GM12875 (cell line): ENCODE measurements at regions not wholly inside any gene's neighbourhood (a gene's known extent, or its start where the extent isn't known, plus 50 kb on each side); places are given as distances from the start of the nearest gene placed in this dataset.

ENCODE experiments used
- H3K4me3 ChIP-seq: one replicate; pipeline ENCODE4 v1.5.1; 2011; ENCODE audit warnings: low read depth, low read length, control low read depth
- CTCF ChIP-seq: IDR thresholded peaks from 2 replicates; pipeline ENCODE4 v1.5.1; 2011; ENCODE audit warnings: low read depth, mild to moderate bottlenecking, control low read depth, inconsistent platforms, low read length, moderate library complexity, borderline replicate concordance; ENCODE audit not compliant: insufficient read depth

- no peak overlapping the region for H3K4me3 ChIP-seq
- no peak for TF ChIP-seq CTCF
Measured at GRCh38 chr3:117809186-117810081, 1099.9 kb downstream of the TUSC7 start.

- no peak for TF ChIP-seq CTCF
- no peak overlapping the region for H3K4me3 ChIP-seq
Measured at GRCh38 chr3:117811786-117812185, 1102.2 kb downstream of the TUSC7 start.

- TF ChIP-seq CTCF = no peak
- H3K4me3 ChIP-seq = no peak overlapping the region
Measured at GRCh38 chr3:117814975-117815374, 1105.4 kb downstream of the TUSC7 start.

GRCh38 chr3:117817103-117817502 lies 1107.5 kb downstream of the TUSC7 start:
- no peak overlapping the region for H3K4me3 ChIP-seq
- TF ChIP-seq CTCF = no peak

- H3K4me3 ChIP-seq = no peak overlapping the region
- TF ChIP-seq CTCF = no peak
Measured at GRCh38 chr3:117818592-117818991, 1109.0 kb downstream of the TUSC7 start.

GRCh38 chr3:117820658-117821299 lies 1111.2 kb downstream of the TUSC7 start:
- no peak for TF ChIP-seq CTCF
- no peak overlapping the region for H3K4me3 ChIP-seq

GRCh38 chr3:117822416-117822815 lies 1112.8 kb downstream of the TUSC7 start:
- H3K4me3 ChIP-seq = no peak overlapping the region
- no peak for TF ChIP-seq CTCF
